Activated naive CD8-positive, alpha-beta T cell treated with anti-CD3 and anti-CD28 coated beads, Interleukin-2, amount 50 U/mL, for 16 hours (primary cell): ENCODE measurements at regions not wholly inside any gene's neighbourhood (a gene's known extent, or its start where the extent isn't known, plus 50 kb on each side); places are given as distances from the start of the nearest gene placed in this dataset.

Experiments
- DNase-seq: peaks from one replicate; pipeline ENCODE4 v3.0.0-alpha.2; 2020; ENCODE audit warnings: low read depth, low spot score

GRCh38 chr2:481388-481787 is 193.5 kb upstream of the ALKAL2 start:
- DNase-seq: no peak

DNA sequence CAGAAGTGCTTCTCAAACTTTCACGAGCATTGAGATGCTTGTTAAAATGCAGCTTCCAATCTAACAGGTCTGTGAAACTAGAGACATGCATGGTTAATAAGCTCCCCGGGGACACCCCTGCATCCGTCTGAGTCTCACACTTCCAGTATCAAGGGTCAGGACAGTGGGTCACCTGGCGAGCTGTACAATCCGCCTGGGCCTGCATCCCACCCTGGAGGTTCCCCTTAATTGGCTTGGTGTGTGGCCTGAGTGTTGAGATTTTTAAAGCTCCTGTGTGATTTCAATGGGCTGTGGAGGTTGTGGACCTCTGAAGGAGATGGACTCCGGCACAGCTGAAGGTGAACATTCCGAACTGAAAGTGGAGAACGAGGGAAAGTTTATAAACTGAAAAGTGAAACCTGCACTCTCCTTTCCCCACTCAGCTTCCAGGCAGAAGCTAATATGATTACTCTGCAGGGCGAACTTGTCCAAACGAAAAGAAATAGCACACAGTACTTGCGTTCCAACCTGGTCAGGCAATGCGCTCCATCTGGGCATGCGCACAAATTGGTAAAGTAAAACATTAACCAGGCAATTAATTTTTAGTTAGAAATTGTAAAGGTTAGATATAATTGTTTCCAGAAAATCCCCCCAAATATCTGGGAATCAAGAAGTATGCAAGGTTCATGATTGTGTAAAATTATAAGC is 191.7 kb upstream of the ALKAL2 start:
- no peak for DNase-seq

- DNase-seq: no peak
Observed at GRCh38 chr2:479031-479430, 191.1 kb upstream of the ALKAL2 start.

GRCh38 chr2:471560-471959 is 183.7 kb upstream of the ALKAL2 start:
- DNase-seq: no peak

DNA sequence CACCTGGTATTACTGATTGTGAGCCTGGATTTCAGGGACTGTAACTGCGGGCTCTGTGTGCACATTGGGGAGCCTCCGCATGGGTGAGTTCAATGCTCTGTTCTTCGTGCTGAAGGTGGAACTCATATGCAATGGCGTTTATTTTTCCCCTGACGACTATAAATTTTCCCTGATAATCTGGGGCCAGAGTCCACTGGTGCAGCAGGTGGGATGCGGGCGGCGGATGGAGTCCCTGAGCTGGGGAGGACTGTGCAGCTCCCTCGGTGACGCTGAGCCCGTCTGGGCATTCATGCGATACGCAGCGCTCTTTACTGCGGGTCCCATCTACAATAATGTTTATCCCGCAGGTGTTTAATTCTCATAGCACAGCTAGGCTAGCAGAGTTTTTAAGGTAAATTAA is 181.6 kb upstream of the ALKAL2 start:
- DNase-seq: no peak

GRCh38 chr2:468648-469336 is 180.9 kb upstream of the ALKAL2 start:
- no peak for DNase-seq

- no peak for DNase-seq
Observed at GRCh38 chr2:467892-468647, 180.2 kb upstream of the ALKAL2 start.

- no peak for DNase-seq
Observed at GRCh38 chr2:467543-467891, 179.6 kb upstream of the ALKAL2 start.

DNA sequence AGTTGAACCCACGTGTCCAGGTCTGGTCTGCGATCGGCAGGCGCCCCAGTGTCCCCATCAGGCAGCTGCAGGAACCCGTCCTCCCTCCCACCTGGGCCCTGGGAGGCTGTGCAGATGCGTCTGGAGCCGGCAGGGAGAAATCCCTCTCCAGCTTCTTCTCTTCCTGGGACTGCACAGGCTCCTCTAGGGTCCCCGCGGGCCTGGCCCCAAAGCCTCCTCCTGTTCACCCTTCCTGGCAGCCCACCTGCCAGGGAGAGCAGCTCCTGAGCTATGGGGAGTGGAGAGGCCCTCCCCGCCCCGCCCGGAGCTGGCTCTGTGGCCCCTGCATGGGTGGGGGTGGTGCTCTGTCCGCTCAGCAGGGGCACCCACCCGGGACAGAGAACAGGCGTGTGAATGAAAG is 179.2 kb upstream of the ALKAL2 start:
- no peak for DNase-seq

GRCh38 chr2:464562-465309 is 176.8 kb upstream of the ALKAL2 start:
- DNase-seq: no peak

DNA sequence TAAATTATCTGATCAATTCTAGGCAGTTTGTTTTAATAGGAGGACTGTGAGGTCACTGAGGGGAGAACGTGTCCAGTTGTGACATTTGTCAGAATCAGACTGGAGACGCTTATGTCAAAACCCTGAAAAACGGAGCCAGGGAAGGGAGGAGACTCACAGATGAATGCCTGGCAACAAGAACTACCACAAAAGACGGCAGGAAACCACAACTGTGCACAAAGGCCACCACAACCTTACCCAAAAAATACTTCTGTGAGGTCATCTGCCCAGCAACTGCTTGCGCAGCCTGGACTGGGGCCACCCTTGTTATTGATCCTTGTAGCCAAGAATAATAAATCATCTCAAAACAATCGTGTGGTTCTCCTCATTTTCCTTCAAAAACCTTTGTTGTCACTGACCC is 173.0 kb upstream of the ALKAL2 start:
- DNase-seq: no peak

- DNase-seq: no peak
Observed at GRCh38 chr2:459931-460330, 172.0 kb upstream of the ALKAL2 start.

- DNase-seq: no peak
Observed at GRCh38 chr2:458425-458815, 170.5 kb upstream of the ALKAL2 start.

DNA sequence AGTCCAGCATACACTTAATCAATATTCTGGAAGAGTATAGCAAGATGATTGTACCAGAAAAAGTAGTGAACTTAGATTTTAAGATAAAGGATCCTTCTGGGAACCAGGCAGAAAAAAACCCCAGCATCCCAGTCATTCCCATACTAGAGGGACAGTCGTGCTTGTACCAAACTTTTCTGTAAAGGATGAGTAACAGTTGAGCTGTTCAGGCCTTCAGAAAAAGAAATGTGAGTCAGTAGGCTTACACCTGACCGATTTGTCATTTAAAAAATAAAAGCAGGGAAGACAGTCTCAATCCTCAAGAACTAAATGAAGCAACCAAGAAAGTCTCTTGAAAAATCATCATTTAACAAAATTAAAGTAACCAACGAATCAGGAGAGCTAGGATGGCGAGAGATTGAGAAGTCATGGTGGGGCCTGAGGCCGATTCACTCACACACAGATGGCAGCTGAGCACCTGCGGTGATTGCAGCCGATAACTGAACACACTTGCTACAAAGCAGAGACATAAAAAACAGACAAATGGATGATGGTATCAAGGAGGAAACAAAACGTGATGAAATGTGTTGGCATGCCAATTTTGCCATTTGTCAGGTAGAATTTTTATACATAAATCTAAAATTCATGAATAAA is 170.0 kb upstream of the ALKAL2 start:
- DNase-seq: no peak

DNA sequence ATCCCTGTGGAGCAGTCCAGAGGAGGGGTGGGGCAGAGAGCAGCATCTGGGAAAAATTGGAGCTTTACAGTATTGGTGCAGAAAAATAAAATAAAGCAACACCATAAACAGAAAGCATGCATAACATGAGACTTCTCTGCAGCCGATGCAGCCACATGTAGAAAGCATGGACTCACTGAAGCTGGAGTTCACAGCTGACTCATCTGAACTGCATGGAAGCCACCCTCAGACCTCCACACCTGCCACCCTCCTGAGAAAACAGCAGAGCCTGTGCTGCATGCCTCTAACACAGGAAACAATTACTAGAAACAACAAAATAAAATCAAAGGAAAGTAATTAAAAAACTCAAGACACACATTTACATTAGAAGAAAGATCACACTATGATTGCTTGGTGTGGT is 169.4 kb upstream of the ALKAL2 start:
- no peak for DNase-seq

DNA sequence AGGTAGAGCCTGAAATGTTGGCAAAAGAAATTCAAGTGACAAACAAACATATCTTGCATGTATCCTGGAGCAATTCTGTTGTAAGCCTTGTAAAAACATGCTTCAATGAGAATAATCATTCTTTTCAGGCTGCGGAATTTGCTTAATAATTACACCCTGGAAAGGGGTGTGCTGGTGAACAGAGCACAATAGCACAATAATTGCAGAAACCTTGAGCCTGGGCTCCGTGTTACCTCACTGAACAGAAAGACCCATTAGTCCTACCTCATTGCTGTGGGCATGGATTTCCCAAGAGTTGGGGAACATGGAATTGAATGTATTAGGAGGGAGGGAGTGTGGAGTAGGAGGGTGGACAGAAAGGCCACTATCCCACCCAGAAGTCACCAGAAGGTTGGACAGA is 168.0 kb upstream of the ALKAL2 start:
- no peak for DNase-seq

DNA sequence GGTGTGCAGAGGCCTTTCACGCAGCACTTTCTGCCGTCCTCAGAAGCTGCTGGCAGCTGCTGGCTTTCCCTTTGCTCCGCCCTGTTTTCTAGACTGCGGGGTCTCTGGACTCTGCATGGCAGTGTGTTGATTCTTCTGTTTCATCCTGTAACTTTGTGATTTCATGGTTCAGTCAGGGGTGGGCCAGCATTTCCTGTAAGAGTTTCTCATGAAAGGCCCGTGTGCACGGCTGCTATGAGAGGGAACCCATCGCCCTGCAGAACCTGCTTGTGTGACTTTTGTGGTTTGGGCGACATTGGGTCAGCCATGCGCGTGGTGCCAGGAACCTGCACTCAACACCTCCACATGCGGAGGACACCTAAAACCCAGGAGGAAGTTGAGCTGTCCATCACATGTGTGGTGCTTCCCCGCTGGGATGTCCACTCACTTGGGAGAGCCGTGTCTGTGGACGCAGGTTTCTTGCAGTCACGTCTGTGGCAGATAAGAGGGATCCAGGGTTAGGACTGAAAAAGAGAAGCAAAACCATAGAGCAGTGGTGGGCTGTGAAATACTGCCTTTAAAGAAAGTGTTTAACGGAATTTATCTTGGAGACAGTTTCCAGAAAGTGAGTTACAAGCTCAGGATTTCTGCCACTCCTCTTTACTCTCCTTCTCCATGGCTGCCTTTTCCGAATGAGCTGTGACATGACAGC is 167.3 kb upstream of the ALKAL2 start:
- DNase-seq: no peak

DNA sequence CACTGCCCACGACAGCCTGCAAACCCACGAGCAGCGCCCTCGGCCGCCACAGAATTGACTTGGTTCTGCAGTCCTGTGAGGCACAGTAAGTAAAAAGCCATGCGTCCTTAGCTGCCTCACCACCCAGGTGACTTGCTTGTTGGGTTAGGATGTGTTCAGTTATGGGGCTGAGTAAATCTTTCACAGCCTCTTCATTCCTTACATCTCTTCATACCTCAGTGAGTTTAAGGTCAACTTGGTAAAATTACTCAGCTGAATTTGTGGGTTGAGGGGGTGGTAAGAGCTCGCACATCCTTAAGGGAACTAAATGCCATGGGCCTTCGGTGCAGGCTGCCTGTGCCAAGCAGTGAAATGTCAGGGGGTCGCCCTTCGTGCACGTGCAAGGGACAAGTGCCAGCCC is 165.2 kb upstream of the ALKAL2 start:
- no peak for DNase-seq

DNA sequence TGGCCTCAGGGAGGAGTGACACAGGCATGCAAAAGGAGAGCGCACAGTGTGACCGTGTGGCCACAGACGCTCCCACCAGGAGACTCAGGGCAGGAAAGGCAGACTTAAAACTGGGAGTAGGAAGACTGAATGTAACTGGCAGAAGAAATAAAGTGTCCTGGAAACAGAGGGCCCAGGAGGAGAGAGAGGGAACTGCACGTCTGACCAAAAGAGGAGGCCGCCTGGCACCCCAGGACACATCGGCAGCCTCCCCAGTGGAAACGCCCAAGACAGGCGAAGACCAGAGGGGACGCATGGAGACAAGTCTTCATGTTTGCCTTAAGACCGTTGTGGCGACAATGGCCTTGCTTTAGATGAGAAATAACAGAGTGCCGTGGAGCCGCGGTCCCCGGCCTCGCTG is 163.6 kb upstream of the ALKAL2 start:
- DNase-seq: no peak

GRCh38 chr2:449246-450067 is 161.6 kb upstream of the ALKAL2 start:
- DNase-seq: no peak
